ENCODE measurements at regions not wholly inside any gene's neighbourhood (a gene's known extent, or its start where the extent isn't known, plus 50 kb on each side); places are given as distances from the start of the nearest gene placed in this dataset.
A peak's percentile ranks its signal among the peaks of the same experiment; 100 is the strongest.

DNA sequence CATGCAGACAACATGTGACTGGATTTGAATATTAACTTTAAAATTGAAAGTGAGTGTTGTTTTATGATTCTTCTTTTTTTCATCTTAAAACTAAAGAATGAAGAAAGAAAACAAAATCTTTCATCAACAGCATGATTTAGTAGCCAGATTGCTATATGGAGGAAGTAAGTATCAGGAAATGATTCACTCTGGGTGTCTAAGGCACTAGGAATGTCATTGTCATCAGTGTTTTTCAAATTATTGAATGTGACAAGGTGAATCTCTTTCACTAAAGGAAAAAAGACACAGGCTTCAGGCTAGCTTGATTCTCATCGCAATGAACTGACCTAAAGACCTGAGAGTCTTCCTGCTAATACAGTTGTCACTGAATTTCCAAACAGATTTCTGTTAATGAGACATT is 430.1 kb downstream of the FBXO15 start:
- Histone ChIP-seq H3K4me2 (ENCODE audit: low read length) (no peak overlapping the region), H3K9me3 (ENCODE audit: insufficient read depth, low read depth, low read length) (no peaks in the 10 kb centered on the region), H3K4me1 (ENCODE audit: control insufficient read depth in 1 of 2, insufficient read depth in 2 of 2, low read length in 2 of 2) (no peaks in the 10 kb centered on the region), H4K91ac (ENCODE audit: low read depth, low read length) (no peak overlapping the region), H2BK12ac (ENCODE audit: low read length) (no peak overlapping the region), H3K79me1 (ENCODE audit: low read length) (no peaks in the 10 kb centered on the region), H3K4me3 (ENCODE audit: low read depth, low read length) (no peak overlapping the region), H3K79me2 (ENCODE audit: control insufficient read depth, insufficient read depth, low read length, poor library complexity) (no peaks in the 10 kb centered on the region), H2AFZ (ENCODE audit: insufficient read depth, low read length, poor library complexity) (no peak overlapping the region), H3K4ac (ENCODE audit: low read depth, low read length) (no peak overlapping the region), H2BK5ac (ENCODE audit: low read depth, low read length, poor library complexity) (no peak overlapping the region), H2AK5ac (ENCODE audit: low read length) (no peak overlapping the region), H3K14ac (ENCODE audit: low read length) (no peak overlapping the region), H3K27me3 (ENCODE audit: insufficient read depth, low read length) (no peaks in the 10 kb centered on the region), H3K18ac (ENCODE audit: low read length) (no peak overlapping the region), H2BK120ac (ENCODE audit: insufficient read depth, low read length, poor library complexity) (no peak overlapping the region), H4K12ac (ENCODE audit: low read depth, low read length) (no peak overlapping the region), H3K23ac (ENCODE audit: low read length) (no peak overlapping the region), H3K36me3 (ENCODE audit: control insufficient read depth in 1 of 2, insufficient read depth in 2 of 2, low read length in 2 of 2) (peaks cover 0 to 2% of the 10 kb centered on the region in 2 experiments), H4K8ac (ENCODE audit: low read depth, low read length) (no peak overlapping the region), H3K27ac (ENCODE audit: low read depth, low read length) (no peak overlapping the region), H3K9ac (ENCODE audit: low read length) (no peak overlapping the region)
- peak in 1 of 2 donors; percentile 18 for DNase-seq
- WGBS (ENCODE audit: extremely low coverage, insufficient coverage, insufficient read length), result no CpG with 5 or more reads among the region's 1 CpG

DNA sequence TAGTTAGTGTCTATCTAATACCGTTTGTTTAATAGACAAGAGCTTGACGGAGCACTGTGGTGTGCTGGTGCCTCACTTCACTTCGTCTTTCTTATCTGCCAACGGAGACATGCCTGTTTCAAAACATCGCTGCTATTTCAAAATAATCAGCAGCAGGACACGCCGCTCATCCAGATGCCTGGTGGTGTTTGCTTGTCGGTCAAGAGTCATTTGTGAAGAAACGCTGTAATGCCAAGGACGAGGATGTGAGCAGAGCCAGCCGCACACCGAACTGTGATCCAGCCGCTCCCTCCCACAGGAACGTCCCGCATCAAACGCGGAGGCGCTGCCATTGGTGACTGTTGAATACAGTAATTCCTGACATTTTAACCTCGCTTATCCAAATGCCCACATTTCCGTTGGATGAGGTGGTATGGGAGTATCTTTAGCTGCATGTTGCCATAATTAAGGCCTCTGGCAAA is 432.4 kb downstream of the FBXO15 start:
- Histone ChIP-seq H3K4ac (ENCODE audit: low read depth, low read length) (no peak overlapping the region), H3K18ac (ENCODE audit: low read length) (no peak overlapping the region), H3K36me3 (ENCODE audit: control insufficient read depth in 1 of 2, insufficient read depth in 2 of 2, low read length in 2 of 2) (peaks cover 0 to 2% of the 10 kb centered on the region in 2 experiments), H3K79me2 (ENCODE audit: control insufficient read depth, insufficient read depth, low read length, poor library complexity) (no peaks in the 10 kb centered on the region), H3K27me3 (ENCODE audit: insufficient read depth, low read length) (no peaks in the 10 kb centered on the region), H4K91ac (ENCODE audit: low read depth, low read length) (no peak overlapping the region), H2BK120ac (ENCODE audit: insufficient read depth, low read length, poor library complexity) (no peak overlapping the region), H3K9me3 (ENCODE audit: insufficient read depth, low read depth, low read length) (no peaks in the 10 kb centered on the region), H2BK12ac (ENCODE audit: low read length) (no peak overlapping the region), H3K4me1 (ENCODE audit: control insufficient read depth in 1 of 2, insufficient read depth in 2 of 2, low read length in 2 of 2) (no peaks in the 10 kb centered on the region), H3K4me3 (ENCODE audit: low read depth, low read length) (no peak overlapping the region), H3K27ac (ENCODE audit: low read depth, low read length) (no peak overlapping the region), H3K23ac (ENCODE audit: low read length) (no peak overlapping the region), H2AFZ (ENCODE audit: insufficient read depth, low read length, poor library complexity) (no peak overlapping the region), H2BK5ac (ENCODE audit: low read depth, low read length, poor library complexity) (no peak overlapping the region), H3K4me2 (ENCODE audit: low read length) (no peak overlapping the region), H4K12ac (ENCODE audit: low read depth, low read length) (no peak overlapping the region), H2AK5ac (ENCODE audit: low read length) (no peak overlapping the region), H3K9ac (ENCODE audit: low read length) (no peak overlapping the region), H3K14ac (ENCODE audit: low read length) (no peak overlapping the region), H3K79me1 (ENCODE audit: low read length) (no peaks in the 10 kb centered on the region), H4K8ac (ENCODE audit: low read depth, low read length) (no peak overlapping the region)
- DNase-seq, result peak; percentile 95 to 96
- WGBS (ENCODE audit: extremely low coverage, insufficient coverage, insufficient read length), result no CpG with 5 or more reads among the region's 20 CpGs

DNA sequence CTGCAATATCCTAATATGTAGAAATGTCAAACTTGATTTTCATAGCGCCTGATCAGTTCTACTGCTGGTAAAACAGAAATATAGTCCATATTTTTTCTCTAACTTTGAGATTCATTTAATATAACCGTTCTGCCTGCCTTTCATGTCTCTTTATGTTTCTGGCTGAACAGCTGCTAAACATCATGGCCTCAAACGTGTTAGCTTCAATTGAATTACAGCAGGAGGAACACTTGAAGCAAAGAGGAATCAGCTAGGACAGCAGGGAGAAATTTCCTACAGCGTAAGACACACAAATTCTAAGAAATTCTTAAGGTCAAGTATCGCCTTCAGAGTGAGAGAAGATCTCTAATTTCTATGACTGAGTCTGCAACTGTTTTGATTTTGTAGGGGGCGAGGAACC is 433.2 kb downstream of the FBXO15 start:
- Histone ChIP-seq H3K14ac (ENCODE audit: low read length) (no peak overlapping the region), H2AFZ (ENCODE audit: insufficient read depth, low read length, poor library complexity) (no peak overlapping the region), H4K12ac (ENCODE audit: low read depth, low read length) (no peak overlapping the region), H3K36me3 (ENCODE audit: control insufficient read depth in 1 of 2, insufficient read depth in 2 of 2, low read length in 2 of 2) (peaks cover 0 to 2% of the 10 kb centered on the region in 2 experiments), H2AK5ac (ENCODE audit: low read length) (no peak overlapping the region), H3K27me3 (ENCODE audit: insufficient read depth, low read length) (no peaks in the 10 kb centered on the region), H2BK5ac (ENCODE audit: low read depth, low read length, poor library complexity) (no peak overlapping the region), H3K27ac (ENCODE audit: low read depth, low read length) (no peak overlapping the region), H4K8ac (ENCODE audit: low read depth, low read length) (no peak overlapping the region), H3K4me1 (ENCODE audit: control insufficient read depth in 1 of 2, insufficient read depth in 2 of 2, low read length in 2 of 2) (no peaks in the 10 kb centered on the region), H3K9me3 (ENCODE audit: insufficient read depth, low read depth, low read length) (no peaks in the 10 kb centered on the region), H3K4me3 (ENCODE audit: low read depth, low read length) (no peak overlapping the region), H3K9ac (ENCODE audit: low read length) (no peak overlapping the region), H3K18ac (ENCODE audit: low read length) (no peak overlapping the region), H3K79me2 (ENCODE audit: control insufficient read depth, insufficient read depth, low read length, poor library complexity) (no peaks in the 10 kb centered on the region), H3K79me1 (ENCODE audit: low read length) (no peaks in the 10 kb centered on the region), H4K91ac (ENCODE audit: low read depth, low read length) (no peak overlapping the region), H2BK12ac (ENCODE audit: low read length) (no peak overlapping the region), H3K4me2 (ENCODE audit: low read length) (no peak overlapping the region), H3K4ac (ENCODE audit: low read depth, low read length) (no peak overlapping the region), H2BK120ac (ENCODE audit: insufficient read depth, low read length, poor library complexity) (no peak overlapping the region), H3K23ac (ENCODE audit: low read length) (no peak overlapping the region)
- DNase-seq, result no peak
- WGBS (ENCODE audit: extremely low coverage, insufficient coverage, insufficient read length), result no CpG with 5 or more reads among the region's 6 CpGs

DNA sequence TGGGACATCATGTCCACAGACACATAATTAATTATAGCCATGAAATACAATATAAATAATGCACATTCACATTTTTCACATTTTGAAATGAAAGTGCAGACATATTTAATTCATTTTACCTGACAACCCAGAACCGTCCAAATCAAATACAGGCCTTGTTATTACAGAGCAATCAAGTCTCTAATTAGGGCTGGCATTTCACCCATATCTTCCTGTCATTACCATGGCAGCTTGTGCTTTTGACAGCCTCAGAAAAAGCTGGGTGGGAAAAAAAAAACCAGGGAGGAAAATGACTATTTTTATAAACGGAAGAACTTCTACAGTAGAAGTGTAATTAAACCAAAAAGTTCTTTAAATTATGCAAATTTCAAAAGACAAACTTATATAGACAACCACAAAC is 436.4 kb downstream of the FBXO15 start:
- Histone ChIP-seq H4K91ac (ENCODE audit: low read depth, low read length) (no peak overlapping the region), H2BK5ac (ENCODE audit: low read depth, low read length, poor library complexity) (no peak overlapping the region), H2BK12ac (ENCODE audit: low read length) (no peak overlapping the region), H3K9me3 (ENCODE audit: insufficient read depth, low read depth, low read length) (no peaks in the 10 kb centered on the region), H2AK5ac (ENCODE audit: low read length) (no peak overlapping the region), H4K8ac (ENCODE audit: low read depth, low read length) (no peak overlapping the region), H3K23ac (ENCODE audit: low read length) (no peak overlapping the region), H3K4me3 (ENCODE audit: low read depth, low read length) (no peak overlapping the region), H3K79me1 (ENCODE audit: low read length) (no peaks in the 10 kb centered on the region), H2BK120ac (ENCODE audit: insufficient read depth, low read length, poor library complexity) (no peak overlapping the region), H3K27ac (ENCODE audit: low read depth, low read length) (no peak overlapping the region), H3K27me3 (ENCODE audit: insufficient read depth, low read length) (no peaks in the 10 kb centered on the region), H4K12ac (ENCODE audit: low read depth, low read length) (no peak overlapping the region), H2AFZ (ENCODE audit: insufficient read depth, low read length, poor library complexity) (no peak overlapping the region), H3K9ac (ENCODE audit: low read length) (no peak overlapping the region), H3K4me1 (ENCODE audit: control insufficient read depth in 1 of 2, insufficient read depth in 2 of 2, low read length in 2 of 2) (no peaks in the 10 kb centered on the region), H3K4me2 (ENCODE audit: low read length) (no peak overlapping the region), H3K79me2 (ENCODE audit: control insufficient read depth, insufficient read depth, low read length, poor library complexity) (no peaks in the 10 kb centered on the region), H3K14ac (ENCODE audit: low read length) (no peak overlapping the region), H3K18ac (ENCODE audit: low read length) (no peak overlapping the region), H3K4ac (ENCODE audit: low read depth, low read length) (no peak overlapping the region), H3K36me3 (ENCODE audit: control insufficient read depth in 1 of 2, insufficient read depth in 2 of 2, low read length in 2 of 2) (peaks cover 0 to 2% of the 10 kb centered on the region in 2 experiments)
- DNase-seq, result no peak
- no CpG with 5 or more reads among the region's 2 CpGs for WGBS (ENCODE audit: extremely low coverage, insufficient coverage, insufficient read length)

All from trophoblast cell (in vitro differentiated cells and primary cell).